H1 (cell line): ENCODE measurements at regions not wholly inside any gene's neighbourhood (a gene's known extent, or its start where the extent isn't known, plus 50 kb on each side); places are given as distances from the start of the nearest gene placed in this dataset.

Source experiments
- ASH2L ChIP-seq: fragments of 200-600, 300-600 bp; sonication (generic); IDR thresholded peaks from one replicate; pipeline ENCODE4 v1.7.1; 2017; ENCODE audit warnings: low read length
- HDAC2 ChIP-seq, 2 experiments: fragments of 300-600 bp in 1 of 2; sonication (generic) in 1 of 2; IDR thresholded peaks; 2 replicates each; pipeline ENCODE4 v1.6.1; 2011 to 2012; ENCODE audit warnings: low read depth in 2 of 2, low read length in 2 of 2, mild to moderate bottlenecking in 2 of 2, moderate library complexity in 2 of 2, borderline replicate concordance in 1 of 2, inconsistent platforms in 1 of 2
- MAFK ChIP-seq: IDR thresholded peaks from 2 replicates; pipeline ENCODE4 v1.6.1; 2012; ENCODE audit warnings: low read depth, mild to moderate bottlenecking, improper control_type of control experiment, low read length
- SUZ12 ChIP-seq: fragments of 200-600 bp; sonication (generic); IDR thresholded peaks from 2 replicates; pipeline ENCODE4 v1.6.1; 2012; ENCODE audit warnings: mild to moderate bottlenecking, inconsistent platforms, low read length, moderate library complexity, mixed read lengths
- TF ChIP-seq, protein P1 (sequence below): fragments of 300-600 bp; sonication (generic); IDR thresholded peaks from 2 replicates; pipeline ENCODE4 v1.7.1; 2012; ENCODE audit warnings: low read length, moderate library complexity, mild to moderate bottlenecking, inconsistent platforms; ENCODE audit not compliant: insufficient replicate concordance

DNA sequence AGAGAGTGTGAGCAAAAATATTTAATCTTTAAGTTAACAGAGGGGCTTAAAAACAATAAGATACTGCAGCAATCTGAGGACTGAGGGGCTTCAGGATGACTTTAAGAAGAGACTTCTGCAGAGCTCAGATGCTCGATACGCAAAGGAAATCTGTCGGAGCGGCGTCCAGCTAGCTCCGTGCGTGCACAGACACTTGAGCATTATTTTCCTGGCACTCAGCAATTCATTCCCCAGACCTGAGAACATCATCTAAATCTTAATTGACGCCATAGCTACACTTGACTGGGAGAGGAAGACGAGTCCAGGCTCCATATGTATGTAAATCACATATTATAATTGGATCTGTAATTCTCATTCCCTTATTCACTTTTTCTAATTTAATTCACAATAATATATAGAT, 228.2 kb downstream of the SOD2 start (continued):
- TF ChIP-seq, protein P1, sequence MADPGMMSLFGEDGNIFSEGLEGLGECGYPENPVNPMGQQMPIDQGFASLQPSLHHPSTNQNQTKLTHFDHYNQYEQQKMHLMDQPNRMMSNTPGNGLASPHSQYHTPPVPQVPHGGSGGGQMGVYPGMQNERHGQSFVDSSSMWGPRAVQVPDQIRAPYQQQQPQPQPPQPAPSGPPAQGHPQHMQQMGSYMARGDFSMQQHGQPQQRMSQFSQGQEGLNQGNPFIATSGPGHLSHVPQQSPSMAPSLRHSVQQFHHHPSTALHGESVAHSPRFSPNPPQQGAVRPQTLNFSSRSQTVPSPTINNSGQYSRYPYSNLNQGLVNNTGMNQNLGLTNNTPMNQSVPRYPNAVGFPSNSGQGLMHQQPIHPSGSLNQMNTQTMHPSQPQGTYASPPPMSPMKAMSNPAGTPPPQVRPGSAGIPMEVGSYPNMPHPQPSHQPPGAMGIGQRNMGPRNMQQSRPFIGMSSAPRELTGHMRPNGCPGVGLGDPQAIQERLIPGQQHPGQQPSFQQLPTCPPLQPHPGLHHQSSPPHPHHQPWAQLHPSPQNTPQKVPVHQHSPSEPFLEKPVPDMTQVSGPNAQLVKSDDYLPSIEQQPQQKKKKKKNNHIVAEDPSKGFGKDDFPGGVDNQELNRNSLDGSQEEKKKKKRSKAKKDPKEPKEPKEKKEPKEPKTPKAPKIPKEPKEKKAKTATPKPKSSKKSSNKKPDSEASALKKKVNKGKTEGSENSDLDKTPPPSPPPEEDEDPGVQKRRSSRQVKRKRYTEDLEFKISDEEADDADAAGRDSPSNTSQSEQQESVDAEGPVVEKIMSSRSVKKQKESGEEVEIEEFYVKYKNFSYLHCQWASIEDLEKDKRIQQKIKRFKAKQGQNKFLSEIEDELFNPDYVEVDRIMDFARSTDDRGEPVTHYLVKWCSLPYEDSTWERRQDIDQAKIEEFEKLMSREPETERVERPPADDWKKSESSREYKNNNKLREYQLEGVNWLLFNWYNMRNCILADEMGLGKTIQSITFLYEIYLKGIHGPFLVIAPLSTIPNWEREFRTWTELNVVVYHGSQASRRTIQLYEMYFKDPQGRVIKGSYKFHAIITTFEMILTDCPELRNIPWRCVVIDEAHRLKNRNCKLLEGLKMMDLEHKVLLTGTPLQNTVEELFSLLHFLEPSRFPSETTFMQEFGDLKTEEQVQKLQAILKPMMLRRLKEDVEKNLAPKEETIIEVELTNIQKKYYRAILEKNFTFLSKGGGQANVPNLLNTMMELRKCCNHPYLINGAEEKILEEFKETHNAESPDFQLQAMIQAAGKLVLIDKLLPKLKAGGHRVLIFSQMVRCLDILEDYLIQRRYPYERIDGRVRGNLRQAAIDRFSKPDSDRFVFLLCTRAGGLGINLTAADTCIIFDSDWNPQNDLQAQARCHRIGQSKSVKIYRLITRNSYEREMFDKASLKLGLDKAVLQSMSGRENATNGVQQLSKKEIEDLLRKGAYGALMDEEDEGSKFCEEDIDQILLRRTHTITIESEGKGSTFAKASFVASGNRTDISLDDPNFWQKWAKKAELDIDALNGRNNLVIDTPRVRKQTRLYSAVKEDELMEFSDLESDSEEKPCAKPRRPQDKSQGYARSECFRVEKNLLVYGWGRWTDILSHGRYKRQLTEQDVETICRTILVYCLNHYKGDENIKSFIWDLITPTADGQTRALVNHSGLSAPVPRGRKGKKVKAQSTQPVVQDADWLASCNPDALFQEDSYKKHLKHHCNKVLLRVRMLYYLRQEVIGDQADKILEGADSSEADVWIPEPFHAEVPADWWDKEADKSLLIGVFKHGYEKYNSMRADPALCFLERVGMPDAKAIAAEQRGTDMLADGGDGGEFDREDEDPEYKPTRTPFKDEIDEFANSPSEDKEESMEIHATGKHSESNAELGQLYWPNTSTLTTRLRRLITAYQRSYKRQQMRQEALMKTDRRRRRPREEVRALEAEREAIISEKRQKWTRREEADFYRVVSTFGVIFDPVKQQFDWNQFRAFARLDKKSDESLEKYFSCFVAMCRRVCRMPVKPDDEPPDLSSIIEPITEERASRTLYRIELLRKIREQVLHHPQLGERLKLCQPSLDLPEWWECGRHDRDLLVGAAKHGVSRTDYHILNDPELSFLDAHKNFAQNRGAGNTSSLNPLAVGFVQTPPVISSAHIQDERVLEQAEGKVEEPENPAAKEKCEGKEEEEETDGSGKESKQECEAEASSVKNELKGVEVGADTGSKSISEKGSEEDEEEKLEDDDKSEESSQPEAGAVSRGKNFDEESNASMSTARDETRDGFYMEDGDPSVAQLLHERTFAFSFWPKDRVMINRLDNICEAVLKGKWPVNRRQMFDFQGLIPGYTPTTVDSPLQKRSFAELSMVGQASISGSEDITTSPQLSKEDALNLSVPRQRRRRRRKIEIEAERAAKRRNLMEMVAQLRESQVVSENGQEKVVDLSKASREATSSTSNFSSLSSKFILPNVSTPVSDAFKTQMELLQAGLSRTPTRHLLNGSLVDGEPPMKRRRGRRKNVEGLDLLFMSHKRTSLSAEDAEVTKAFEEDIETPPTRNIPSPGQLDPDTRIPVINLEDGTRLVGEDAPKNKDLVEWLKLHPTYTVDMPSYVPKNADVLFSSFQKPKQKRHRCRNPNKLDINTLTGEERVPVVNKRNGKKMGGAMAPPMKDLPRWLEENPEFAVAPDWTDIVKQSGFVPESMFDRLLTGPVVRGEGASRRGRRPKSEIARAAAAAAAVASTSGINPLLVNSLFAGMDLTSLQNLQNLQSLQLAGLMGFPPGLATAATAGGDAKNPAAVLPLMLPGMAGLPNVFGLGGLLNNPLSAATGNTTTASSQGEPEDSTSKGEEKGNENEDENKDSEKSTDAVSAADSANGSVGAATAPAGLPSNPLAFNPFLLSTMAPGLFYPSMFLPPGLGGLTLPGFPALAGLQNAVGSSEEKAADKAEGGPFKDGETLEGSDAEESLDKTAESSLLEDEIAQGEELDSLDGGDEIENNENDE, result no peak
- TF ChIP-seq SUZ12, result no peak
- TF ChIP-seq MAFK, result no peak
- TF ChIP-seq ASH2L, result no peak
- no peak for TF ChIP-seq HDAC2 (IDR thresholded peaks at IDR 0.05; ENCODE audit: borderline replicate concordance in 1 of 2, low read depth in 2 of 2, low read length in 2 of 2)
